ENCODE measurements at regions not wholly inside any gene's neighbourhood (a gene's known extent, or its start where the extent isn't known, plus 50 kb on each side); places are given as distances from the start of the nearest gene placed in this dataset.

GRCh38 chr4:33715841-33716395 is 2528.4 kb downstream of the ARAP2 start:
- Histone ChIP-seq H3K27ac (ENCODE audit: low read length) (no peak overlapping the region), H3K9me3 (ENCODE audit: control insufficient read depth, insufficient read depth, low read length) (no peaks in the 10 kb centered on the region), H3K4me1 (ENCODE audit: control insufficient read depth, insufficient read depth, low read length) (no peaks in the 10 kb centered on the region), H3K36me3 (ENCODE audit: control insufficient read depth, insufficient read depth, low read length) (no peaks in the 10 kb centered on the region), H3K4me3 (ENCODE audit: low read length) (no peak overlapping the region), H3K27me3 (ENCODE audit: control insufficient read depth, insufficient read depth, low read length) (no peaks in the 10 kb centered on the region)
- Mint-ChIP-seq H3K9me3 (peaks cover 12 to 20% of the 10 kb centered on the region in 2 donors), H3K27ac (no peak overlapping the region), H3K4me3 (no peak overlapping the region), H3K36me3 (no peaks in the 10 kb centered on the region), H3K27me3 (ENCODE audit: low read depth in 2 of 2) (no peaks in the 10 kb centered on the region), H3K4me1 (no peaks in the 10 kb centered on the region)
- DNase-seq = no peak
- WGBS (ENCODE audit: insufficient coverage) = 41% methylated on average over 4 of the region's 4 CpGs
- TF ChIP-seq CTCF (IDR thresholded peaks at IDR 0.05) = no peak
- no peak for ATAC-seq
- intact Hi-C loops (cut with micrococcal nuclease) = no loop called here

- no peak overlapping the region for H3K4me3 Mint-ChIP-seq
- no peak overlapping the region for H3K27ac ChIP-seq (ENCODE audit: low read length)
- no peaks in the 10 kb centered on the region for H3K27me3 ChIP-seq (ENCODE audit: control insufficient read depth, insufficient read depth, low read length)
- 78% methylated on average over 1 of the region's 2 CpGs for WGBS (ENCODE audit: insufficient coverage)
- no peaks in the 10 kb centered on the region for H3K36me3 Mint-ChIP-seq
- H3K4me1 Mint-ChIP-seq = no peaks in the 10 kb centered on the region
- H3K4me3 ChIP-seq (ENCODE audit: low read length) = no peak overlapping the region
- peaks cover 15 to 16% of the 10 kb centered on the region in 2 donors for H3K9me3 Mint-ChIP-seq
- DNase-seq (no peak), ATAC-seq (no peak)
- H3K27me3 Mint-ChIP-seq (ENCODE audit: low read depth in 2 of 2) = no peaks in the 10 kb centered on the region
- no peak overlapping the region for H3K27ac Mint-ChIP-seq
- TF ChIP-seq CTCF (IDR thresholded peaks at IDR 0.05) = no peak
- H3K9me3 ChIP-seq (ENCODE audit: control insufficient read depth, insufficient read depth, low read length) = no peaks in the 10 kb centered on the region
- H3K4me1 ChIP-seq (ENCODE audit: control insufficient read depth, insufficient read depth, low read length) = no peaks in the 10 kb centered on the region
- H3K36me3 ChIP-seq (ENCODE audit: control insufficient read depth, insufficient read depth, low read length) = no peaks in the 10 kb centered on the region
- intact Hi-C loops (cut with micrococcal nuclease) = no loop called here
Measured at GRCh38 chr4:33722254-33722653, 2522.1 kb downstream of the ARAP2 start.

- H3K27ac ChIP-seq (ENCODE audit: low read length) = no peak overlapping the region
Measured at GRCh38 chr4:33722800-33723516, 2521.4 kb downstream of the ARAP2 start.

More at GRCh38 chr4:33722800-33723516, 2521.4 kb downstream of the ARAP2 start:
- ATAC-seq (no peak), DNase-seq (no peak)
- 80% methylated on average over 5 of the region's 7 CpGs for WGBS (ENCODE audit: insufficient coverage)
- Histone ChIP-seq H3K9me3 (ENCODE audit: control insufficient read depth, insufficient read depth, low read length) (no peaks in the 10 kb centered on the region), H3K4me3 (ENCODE audit: low read length) (no peak overlapping the region), H3K27me3 (ENCODE audit: control insufficient read depth, insufficient read depth, low read length) (no peaks in the 10 kb centered on the region), H3K4me1 (ENCODE audit: control insufficient read depth, insufficient read depth, low read length) (no peaks in the 10 kb centered on the region), H3K36me3 (ENCODE audit: control insufficient read depth, insufficient read depth, low read length) (no peaks in the 10 kb centered on the region)
- peaks cover 10 to 12% of the 10 kb centered on the region in 2 donors for H3K9me3 Mint-ChIP-seq
- H3K27ac Mint-ChIP-seq = no peak overlapping the region
- no peaks in the 10 kb centered on the region for H3K4me1 Mint-ChIP-seq
- H3K27me3 Mint-ChIP-seq (ENCODE audit: low read depth in 2 of 2) = no peaks in the 10 kb centered on the region
- no peaks in the 10 kb centered on the region for H3K36me3 Mint-ChIP-seq
- no peak overlapping the region for H3K4me3 Mint-ChIP-seq
- intact Hi-C loops (cut with micrococcal nuclease) = no loop called here
- TF ChIP-seq CTCF (IDR thresholded peaks at IDR 0.05) = no peak

Measured in natural killer cell (primary cell).